PC-9 (cell line): ENCODE measurements at regions not wholly inside any gene's neighbourhood (a gene's known extent, or its start where the extent isn't known, plus 50 kb on each side); places are given as distances from the start of the nearest gene placed in this dataset.

Source experiments
- EZH2 ChIP-seq: fragments of 200-600 bp; sonication (generic); IDR thresholded peaks from 2 replicates; pipeline ENCODE4 v1.8.0; 2017; ENCODE audit warnings: antibody characterized with exemption, low read depth
- TF ChIP-seq, protein P1 (sequence below): fragments of 200-600 bp; sonication (generic); conservative IDR thresholded peaks from 2 replicates; pipeline ENCODE4 v1.6.1; 2017; ENCODE audit warnings: mixed run types, antibody characterized with exemption, mild to moderate bottlenecking, moderate library complexity

DNA sequence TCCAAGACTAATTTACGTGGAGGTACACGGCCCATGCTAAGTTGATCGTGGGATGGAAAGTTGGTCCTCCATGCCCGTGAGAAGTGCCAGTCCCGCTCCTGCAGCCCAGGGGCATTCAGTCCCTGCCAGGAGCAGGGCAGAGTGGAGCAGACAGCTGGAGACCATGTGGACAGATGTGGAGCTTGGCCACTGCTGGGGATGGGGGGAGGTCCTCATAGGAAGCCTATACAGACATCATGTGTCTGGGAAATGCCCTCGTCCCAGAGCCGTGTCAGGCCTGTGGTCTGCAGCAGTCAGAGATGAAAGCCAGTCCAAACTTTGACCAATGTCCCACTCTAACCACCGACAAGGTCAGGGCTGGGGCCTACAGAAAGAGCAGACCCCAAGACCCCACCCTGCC is 118.4 kb downstream of the CPZ start:
- TF ChIP-seq, protein P1, sequence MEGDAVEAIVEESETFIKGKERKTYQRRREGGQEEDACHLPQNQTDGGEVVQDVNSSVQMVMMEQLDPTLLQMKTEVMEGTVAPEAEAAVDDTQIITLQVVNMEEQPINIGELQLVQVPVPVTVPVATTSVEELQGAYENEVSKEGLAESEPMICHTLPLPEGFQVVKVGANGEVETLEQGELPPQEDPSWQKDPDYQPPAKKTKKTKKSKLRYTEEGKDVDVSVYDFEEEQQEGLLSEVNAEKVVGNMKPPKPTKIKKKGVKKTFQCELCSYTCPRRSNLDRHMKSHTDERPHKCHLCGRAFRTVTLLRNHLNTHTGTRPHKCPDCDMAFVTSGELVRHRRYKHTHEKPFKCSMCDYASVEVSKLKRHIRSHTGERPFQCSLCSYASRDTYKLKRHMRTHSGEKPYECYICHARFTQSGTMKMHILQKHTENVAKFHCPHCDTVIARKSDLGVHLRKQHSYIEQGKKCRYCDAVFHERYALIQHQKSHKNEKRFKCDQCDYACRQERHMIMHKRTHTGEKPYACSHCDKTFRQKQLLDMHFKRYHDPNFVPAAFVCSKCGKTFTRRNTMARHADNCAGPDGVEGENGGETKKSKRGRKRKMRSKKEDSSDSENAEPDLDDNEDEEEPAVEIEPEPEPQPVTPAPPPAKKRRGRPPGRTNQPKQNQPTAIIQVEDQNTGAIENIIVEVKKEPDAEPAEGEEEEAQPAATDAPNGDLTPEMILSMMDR, result no peak
- no peak for TF ChIP-seq EZH2
